Urothelium cell line (cell line): ENCODE measurements at regions not wholly inside any gene's neighbourhood (a gene's known extent, or its start where the extent isn't known, plus 50 kb on each side); places are given as distances from the start of the nearest gene placed in this dataset.
A peak's percentile ranks its signal among the peaks of the same experiment; 100 is the strongest.
"Not testable (repeated sequence)": the region's sequence is repeated elsewhere in the genome, so short reads cannot be mapped to it uniquely, and the experiment has no call there.

Experiments used
- DNase-seq: peaks from one replicate; pipeline ENCODE4 v3.0.0; 2011; ENCODE audit warnings: low spot score, mixed read lengths
- FAIRE-seq: peaks from 2 replicates; lab custom pipeline; 2011; peaks lifted over from hg19 to GRCh38; lab: Jason Lieb, UNC

DNA sequence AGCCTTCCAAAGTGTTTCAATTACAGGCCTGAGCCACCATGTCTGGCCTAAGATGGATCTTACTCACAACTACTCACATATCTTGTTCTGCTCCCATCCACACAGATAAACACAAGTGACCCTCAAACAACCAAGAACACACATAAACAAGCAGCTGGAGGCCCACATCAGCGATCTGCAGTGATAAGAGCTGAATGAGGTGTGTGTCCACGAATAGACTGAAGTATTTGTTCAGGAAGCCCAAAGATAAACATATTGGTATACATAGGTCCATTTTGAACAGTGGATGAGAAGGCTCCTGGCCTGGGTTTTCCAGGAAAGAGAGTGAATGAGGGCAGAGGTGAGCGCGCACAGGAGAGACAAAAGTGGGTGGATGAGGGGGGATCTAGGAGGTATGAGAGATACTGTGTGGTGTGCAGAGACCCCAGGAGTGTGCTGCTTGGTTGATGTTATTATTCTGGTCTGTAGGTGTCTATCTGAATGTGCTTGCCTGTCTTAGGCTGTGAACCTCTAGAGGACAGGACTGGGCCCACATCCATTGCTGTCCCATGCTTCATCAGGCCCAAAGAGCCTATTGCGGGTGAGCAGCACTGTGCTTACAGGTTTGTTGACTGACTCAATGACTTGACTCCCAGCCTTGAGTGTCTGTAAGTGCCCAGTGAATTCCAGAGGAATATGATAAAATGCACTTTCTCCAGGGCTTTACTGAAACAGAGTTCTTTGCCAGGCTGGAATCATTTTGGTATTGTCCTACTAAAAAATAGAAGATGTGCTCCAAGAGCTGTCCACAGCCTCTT lies 79.9 kb upstream of the ATP1A1 start:
- DNase-seq (no peak), FAIRE-seq (no peak)

DNA sequence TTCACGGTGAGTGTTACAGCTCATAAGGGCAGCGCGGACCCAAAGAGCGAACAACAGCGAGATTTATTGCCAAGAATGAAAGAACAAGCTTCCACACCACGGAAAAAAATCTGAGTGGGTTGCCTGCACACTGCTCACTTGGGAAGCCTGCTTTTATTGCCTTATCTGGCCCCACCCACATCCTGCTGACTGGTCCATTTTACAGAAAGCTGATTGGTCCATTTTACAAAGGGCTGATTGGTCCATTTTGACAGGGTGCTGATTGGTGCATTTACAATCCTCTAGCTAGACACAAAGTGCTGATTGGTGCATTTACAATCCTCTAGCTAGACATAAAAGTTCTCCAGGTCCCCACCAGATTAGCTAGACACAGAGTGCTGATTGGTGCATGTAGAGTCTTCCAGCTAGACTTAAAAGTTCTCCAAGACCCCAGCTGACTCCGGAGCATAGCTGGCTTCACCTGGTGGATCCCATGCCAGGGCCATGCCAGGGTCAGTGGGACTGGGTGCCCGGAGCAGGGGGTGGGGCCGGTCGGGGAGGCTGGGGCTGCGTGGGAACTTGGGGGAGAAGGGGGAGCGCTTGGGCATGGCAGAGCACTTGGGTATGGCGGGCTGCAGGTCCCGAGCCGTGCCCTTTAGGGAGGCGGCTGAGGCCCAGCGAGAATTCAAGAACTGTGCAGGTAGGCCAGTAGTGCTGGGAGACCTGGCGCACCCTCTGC lies 75.4 kb upstream of the ATP1A1 start:
- DNase-seq (no peak), FAIRE-seq (no peak)

DNA sequence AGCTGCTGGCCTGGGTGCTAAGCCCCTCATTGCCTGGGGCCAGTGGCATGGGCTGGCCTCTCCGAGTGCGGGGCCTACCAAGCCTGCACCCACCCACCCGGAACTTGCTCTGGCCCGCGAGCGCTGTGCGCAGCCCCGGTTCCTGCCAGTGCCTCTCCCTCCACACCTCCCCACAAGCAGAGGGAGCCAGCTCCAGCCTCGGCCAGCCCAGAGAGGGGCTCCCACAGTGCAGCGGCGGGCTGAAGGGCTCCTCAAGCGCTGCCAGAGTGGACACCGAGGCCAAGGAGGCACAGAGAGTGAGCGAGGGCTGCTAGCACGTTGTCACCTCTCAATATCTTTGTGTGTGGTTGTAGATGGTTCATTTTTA lies 74.8 kb upstream of the ATP1A1 start:
- not testable (repeated sequence) for FAIRE-seq, DNase-seq

DNA sequence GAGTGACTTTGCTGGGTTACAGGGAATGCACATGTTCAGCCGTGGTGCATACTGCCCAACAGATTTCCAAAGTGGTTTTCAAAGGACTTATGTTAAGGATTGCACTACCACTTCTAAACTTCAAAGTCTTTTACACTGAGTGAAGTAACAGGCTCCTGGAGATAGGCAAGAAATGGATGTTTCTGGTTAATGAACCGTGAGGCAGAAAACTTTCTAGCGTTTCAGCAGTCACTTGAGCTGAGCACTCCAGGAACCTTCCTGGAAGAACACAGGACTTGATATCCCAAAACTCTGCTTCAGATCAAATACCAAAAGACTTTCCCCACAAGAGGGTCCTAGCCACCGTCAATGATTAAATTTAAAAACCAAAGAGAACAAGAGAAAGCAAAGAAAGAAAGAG lies 74.3 kb upstream of the ATP1A1 start:
- FAIRE-seq (no peak), DNase-seq (no peak)

DNA sequence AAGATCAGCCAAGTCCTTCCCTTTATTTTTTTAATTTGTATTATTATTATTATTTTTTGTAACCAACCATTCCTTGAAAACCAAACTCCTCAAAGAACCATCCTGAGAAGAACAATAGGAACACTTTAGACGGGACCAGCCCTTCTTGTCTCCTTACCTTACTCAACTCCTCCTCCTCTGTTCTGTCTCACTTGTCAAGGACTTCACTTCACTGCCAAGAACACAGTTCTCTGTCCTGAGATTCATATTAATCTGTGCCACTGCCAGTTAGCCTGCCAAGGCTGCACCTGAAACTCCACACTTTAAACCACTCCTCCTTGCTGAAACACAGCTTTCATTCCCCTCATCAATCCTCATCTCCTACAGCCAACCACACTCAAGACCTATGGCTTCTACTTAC lies 73.8 kb upstream of the ATP1A1 start:
- DNase-seq (no peak), FAIRE-seq (no peak)

DNA sequence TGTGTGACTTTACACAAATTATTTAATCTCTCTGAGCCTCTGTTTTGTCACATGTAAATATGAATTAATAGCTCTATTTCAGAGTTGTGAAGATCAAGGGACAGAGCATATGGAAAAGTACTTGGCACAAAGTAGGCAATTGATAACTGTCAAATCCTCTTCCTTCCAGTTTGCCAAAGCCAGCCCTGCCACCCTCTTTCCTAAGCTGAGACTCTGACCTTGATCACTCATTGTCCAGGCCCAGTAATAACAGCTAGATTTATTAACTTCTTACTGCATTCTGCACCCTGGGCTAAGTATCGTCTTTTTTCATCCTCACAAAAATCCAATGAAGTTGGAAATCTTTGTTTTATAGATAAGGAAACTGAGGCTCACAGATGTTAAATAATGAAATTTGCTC lies 70.8 kb upstream of the ATP1A1 start:
- no peak for DNase-seq
- no peak for FAIRE-seq

- DNase-seq (no peak), FAIRE-seq (no peak)
Measured at GRCh38 chr1:116306102-116306501, 66.9 kb upstream of the ATP1A1 start.

DNA sequence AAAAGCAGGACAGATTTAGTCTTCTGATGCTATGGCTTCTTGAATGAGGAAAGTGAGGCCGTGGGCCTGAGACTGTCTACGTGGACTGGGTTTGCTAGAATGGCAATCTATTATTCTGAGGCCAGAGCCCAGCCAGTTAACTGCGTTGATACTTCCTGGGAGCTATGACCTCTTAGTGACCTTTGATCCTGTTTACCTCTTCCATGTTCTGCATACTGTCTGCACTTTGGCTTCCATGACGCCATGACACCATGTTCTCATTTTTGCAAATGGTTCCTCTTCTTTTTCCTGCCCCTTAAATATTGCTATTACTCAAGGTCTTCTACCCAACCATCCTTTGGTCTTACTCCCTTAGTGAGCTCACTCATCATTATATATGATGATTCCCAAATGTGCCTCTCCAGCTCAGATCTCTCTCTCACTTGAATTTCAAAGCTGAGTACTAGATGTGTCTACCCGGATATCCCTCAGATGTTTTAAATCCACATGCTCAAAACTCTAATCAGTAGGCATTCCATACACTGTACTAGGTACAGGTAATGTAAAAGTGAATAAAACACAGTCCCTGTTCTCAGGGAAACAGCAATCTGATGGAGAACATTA lies 66.1 kb upstream of the ATP1A1 start:
- DNase-seq (no peak), FAIRE-seq (peak; percentile 9)

DNA sequence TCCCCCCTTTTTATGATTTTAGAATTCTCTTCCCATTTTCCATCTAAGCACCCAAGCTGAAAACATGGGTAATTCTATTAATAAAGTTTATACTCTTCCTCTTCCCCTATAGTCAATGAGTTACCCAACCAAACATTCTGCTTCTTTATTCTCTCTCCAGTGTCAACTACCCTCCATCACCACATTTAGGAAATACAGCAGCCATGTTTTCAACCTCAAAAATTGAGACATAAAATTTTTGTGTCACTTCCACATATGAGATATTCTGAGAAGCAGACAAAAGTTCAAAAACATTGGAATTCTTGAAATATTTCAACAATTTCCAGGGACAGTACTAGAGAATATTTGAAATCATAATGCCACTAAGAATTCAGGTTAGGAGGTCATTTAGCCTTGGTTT lies 64.8 kb upstream of the ATP1A1 start:
- FAIRE-seq = no peak
- DNase-seq = no peak

GRCh38 chr1:116309090-116309870 lies 63.8 kb upstream of the ATP1A1 start:
- DNase-seq (no peak), FAIRE-seq (no peak)

DNA sequence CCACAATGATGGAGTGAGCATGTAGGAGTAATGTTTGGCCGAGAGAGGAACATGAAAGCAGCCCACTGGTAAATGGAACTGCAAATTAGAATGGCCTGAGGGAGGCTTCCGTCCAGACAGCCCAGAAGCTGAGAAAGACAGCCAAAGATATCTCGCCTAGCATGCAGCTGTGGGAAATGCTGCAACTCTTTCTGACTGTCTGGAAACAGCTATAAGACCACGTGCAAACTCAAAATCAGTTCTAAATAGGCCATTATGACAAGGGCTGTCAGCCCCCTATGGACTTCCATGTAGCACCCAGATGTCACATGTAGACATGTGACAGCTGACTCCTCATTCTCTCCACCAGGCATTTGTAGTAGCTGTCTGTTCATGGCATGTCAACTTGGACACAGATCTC lies 62.9 kb upstream of the ATP1A1 start:
- FAIRE-seq (no peak), DNase-seq (no peak)

- FAIRE-seq (no peak), DNase-seq (no peak)
Measured at GRCh38 chr1:116311193-116311592, 61.9 kb upstream of the ATP1A1 start.

DNA sequence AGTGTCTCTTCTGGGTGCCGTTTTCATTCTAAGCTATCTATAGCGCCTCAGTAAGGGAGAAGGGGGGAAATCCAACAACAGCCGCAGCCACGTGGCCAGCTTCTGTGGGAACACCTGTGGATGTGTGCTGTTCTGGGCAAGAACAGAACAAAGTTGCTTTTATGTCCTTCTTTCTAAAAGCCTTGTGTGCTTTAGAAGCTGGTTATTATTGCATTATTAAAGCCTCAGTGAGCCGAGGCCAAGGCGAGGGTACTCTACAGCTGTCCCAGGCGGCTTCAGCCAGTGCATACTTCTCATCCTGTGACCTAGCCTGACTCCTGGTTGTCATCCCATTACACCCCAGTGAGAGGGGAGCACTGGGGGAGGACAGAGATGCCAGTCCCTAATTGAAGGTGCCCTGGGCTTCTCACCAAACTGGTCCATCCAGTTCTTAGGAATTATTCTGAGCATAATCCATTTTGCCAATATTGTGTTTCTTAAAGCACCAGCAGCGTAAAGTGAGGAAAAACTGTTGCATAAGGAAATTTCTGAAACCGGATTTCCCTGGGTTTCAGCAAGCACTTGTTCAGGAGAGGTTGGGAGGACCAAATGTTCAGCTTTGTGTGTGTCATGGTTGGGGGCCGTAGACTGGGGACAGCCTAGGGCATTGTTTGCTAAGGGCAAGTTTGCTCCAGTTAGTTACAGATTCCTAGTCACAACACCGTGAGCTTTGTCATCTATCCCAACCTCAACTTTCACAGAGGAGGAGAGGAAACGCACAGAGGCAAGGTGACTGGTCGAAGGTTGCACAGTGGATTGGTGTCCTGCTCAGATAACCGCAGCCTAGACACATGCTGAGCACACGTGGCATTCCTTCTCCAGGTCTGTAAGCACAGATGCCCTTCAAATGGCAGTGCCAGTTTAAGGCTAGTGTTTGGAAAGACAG lies 61.0 kb upstream of the ATP1A1 start:
- DNase-seq = no peak
- no peak for FAIRE-seq

DNA sequence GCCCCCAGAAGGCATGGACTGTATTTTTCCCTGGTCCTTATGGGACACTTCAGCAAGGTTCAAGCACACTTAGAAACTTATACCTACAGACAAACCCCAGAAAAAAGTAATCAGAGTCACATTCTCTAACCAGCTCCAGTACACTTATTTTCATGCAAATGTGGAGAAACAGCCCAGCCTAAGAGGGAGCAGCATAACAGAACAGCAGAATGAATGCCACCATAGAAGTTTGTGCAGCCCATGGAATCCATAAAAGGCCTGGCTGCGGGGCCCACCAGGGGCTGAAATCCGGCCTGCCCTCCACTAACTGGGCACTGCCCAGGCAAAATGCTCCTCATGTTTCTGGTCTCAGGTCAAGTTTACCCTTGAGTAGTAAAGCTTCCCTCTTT lies 60.4 kb upstream of the ATP1A1 start:
- no peak for DNase-seq
- no peak for FAIRE-seq

DNA sequence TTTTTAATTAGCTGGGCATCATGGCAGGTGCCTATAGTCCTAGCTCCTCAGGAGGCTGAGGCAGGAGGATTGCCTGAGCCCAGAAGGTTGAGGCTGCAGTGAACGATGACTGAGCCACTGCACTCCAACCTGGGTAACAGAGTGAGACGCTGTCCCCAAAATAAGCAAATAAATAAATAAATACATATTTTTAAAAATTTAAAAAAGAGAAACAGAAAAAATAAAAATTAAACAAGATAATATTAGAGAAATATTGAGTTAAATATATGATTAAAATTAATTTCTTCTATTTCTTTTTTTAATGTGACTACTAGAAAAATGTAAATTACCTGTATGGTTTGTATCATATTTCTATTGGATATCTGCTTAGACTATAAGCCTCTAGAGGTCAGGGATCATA lies 59.3 kb upstream of the ATP1A1 start:
- DNase-seq = no peak
- FAIRE-seq = no peak

DNA sequence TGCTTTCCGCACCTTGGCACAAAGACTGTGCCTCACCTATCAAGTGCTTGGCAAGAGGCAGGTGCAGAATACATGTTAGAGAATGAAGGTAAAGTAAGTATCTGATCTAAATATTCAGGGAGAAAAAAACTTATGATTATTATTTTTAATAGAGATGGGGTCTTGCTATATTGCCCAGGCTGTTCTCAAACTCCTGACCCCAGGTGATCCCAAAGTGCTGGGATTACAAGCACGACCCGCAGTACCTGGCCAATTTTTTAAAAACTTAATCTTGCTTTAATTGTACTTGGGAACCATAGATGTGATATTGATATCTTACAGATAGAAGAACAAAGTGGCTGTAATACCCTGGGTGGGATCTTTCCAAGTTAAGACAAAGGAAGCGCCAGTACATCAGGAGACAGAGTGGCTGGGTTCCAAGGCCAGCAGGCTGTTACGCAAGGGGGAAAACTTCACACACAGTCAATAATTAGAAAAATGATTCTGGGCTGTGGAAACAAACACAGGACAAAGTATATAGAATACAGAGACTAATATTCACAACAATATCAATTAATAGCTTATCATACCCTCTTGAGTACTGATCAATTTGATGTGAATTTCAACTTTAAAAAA lies 58.6 kb upstream of the ATP1A1 start:
- DNase-seq (no peak), FAIRE-seq (no peak)

- FAIRE-seq = no peak
- no peak for DNase-seq
Measured at GRCh38 chr1:116316373-116316772, 56.7 kb upstream of the ATP1A1 start.

DNA sequence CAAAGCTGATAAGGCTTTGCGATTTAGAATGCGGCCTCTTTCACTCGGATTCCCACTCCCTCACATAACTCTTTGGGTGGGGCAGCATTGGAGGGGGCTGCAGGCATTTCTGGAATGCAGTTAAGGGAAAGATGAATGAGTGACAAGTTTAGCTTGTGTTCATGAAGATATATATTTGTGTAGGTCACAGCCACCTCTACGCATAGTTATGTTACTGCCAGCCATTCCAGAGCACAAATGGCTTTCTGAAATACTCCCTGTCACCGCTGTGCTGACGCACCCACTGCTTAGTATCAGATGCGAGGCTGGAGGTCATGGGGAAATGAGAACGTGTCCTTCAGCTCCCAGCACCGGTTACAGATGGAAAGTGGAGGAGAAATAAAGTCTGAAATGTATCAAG lies 54.1 kb upstream of the ATP1A1 start:
- no peak for FAIRE-seq
- no peak for DNase-seq

DNA sequence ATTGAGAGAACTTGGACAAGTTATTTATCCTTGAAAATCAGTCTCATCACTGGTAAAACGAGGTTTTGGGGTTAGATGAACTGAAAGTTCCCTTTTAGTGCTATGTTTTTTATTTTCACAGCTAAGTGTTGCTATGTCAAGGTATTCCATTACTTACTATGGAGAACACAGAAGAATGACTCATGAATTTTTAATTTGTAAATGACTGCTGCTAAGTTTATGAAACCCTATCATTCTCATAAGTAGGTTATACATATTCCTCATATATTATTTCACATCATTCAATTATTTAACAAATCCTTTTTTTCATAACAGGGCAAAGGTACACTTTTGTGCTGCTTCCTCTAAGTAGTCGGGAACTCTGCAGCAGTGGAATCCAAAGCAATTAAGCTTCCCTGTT lies 52.2 kb upstream of the ATP1A1 start:
- DNase-seq (no peak), FAIRE-seq (no peak)

- FAIRE-seq (no peak), DNase-seq (no peak)
Measured at GRCh38 chr1:116321766-116322175, 51.3 kb upstream of the ATP1A1 start.
